Suprapubic skin (tissue), 4 donors: ENCODE measurements at regions not wholly inside any gene's neighbourhood (a gene's known extent, or its start where the extent isn't known, plus 50 kb on each side); places are given as distances from the start of the nearest gene placed in this dataset.

ENCODE experiments used
- DNase-seq, 2 donors: peaks; one replicate each; pipeline ENCODE4 v3.0.0-alpha.2; 2019; ENCODE audit warnings: low spot score in 2 of 2
- H3K27ac ChIP-seq: fragments of 200-600 bp; sonication (generic); one replicate; pipeline ENCODE4 v1.5.1; 2019
- H3K27me3 ChIP-seq: fragments of 200-600 bp; sonication (generic); one replicate; pipeline ENCODE4 v1.5.1; 2019
- H3K36me3 ChIP-seq: fragments of 200-600 bp; sonication (generic); one replicate; pipeline ENCODE4 v1.5.1; 2019
- H3K4me1 ChIP-seq: fragments of 200-600 bp; sonication (generic); one replicate; pipeline ENCODE4 v1.5.1; 2019
- H3K4me3 ChIP-seq: fragments of 200-600 bp; sonication (generic); one replicate; pipeline ENCODE4 v1.5.1; 2019; ENCODE audit warnings: mild to moderate bottlenecking
- H3K9me3 ChIP-seq: fragments of 200-600 bp; sonication (generic); one replicate; pipeline ENCODE4 v1.5.1; 2019
- CTCF ChIP-seq, 2 donors: fragments of 200-600 bp in 1 of 2; fragments of 450-650 bp in 1 of 2; sonication (generic) in 1 of 2; IDR thresholded peaks; one replicate each; pipeline ENCODE4 v1.5.1; 2016 to 2019; ENCODE audit warnings: antibody characterized with exemption in 2 of 2, mild to moderate bottlenecking in 1 of 2, moderate library complexity in 1 of 2
- EP300 ChIP-seq: sonication (generic); formaldehyde crosslinking; IDR thresholded peaks from one replicate; pipeline ENCODE4 v1.6.1; 2017; ENCODE audit warnings: antibody characterized with exemption
- POLR2A ChIP-seq, 2 donors: fragments of 450-650 bp; IDR thresholded peaks; one replicate each; pipeline ENCODE4 v1.6.1; 2017; ENCODE audit warnings: antibody characterized with exemption in 2 of 2, mild to moderate bottlenecking in 2 of 2, moderate library complexity in 2 of 2
- POLR2AphosphoS5 ChIP-seq, 3 donors: sonication (generic); formaldehyde crosslinking; IDR thresholded peaks; one replicate each; pipeline ENCODE4 v1.6.1; 2017; ENCODE audit warnings: antibody characterized with exemption in 3 of 3
- WGBS: methylation state at CpG from one replicate; pipeline ENCODE4 v1.1.5; 2018; 5-methylcytosine and 5-hydroxymethylcytosine counted together

- Histone ChIP-seq H3K27me3 (no peaks in the 10 kb centered on the region), H3K9me3 (no peaks in the 10 kb centered on the region), H3K4me3 (no peak overlapping the region), H3K36me3 (no peaks in the 10 kb centered on the region), H3K27ac (no peak overlapping the region), H3K4me1 (no peaks in the 10 kb centered on the region)
- TF ChIP-seq POLR2A (IDR thresholded peaks at IDR 0.05) (no peak), POLR2AphosphoS5 (IDR thresholded peaks at IDR 0.05) (no peak), CTCF (IDR thresholded peaks at IDR 0.05) (no peak), EP300 (no peak)
- WGBS, result 38% methylated on average over 1 of the region's 1 CpG
- DNase-seq, result no peak
Measured at GRCh38 chr17:63173903-63174302, 207.9 kb downstream of the TANC2 start.

GRCh38 chr17:63178530-63178929 lies 212.5 kb downstream of the TANC2 start:
- WGBS, result 65% methylated on average over 2 of the region's 2 CpGs
- Histone ChIP-seq H3K27me3 (no peaks in the 10 kb centered on the region), H3K36me3 (no peaks in the 10 kb centered on the region), H3K27ac (no peak overlapping the region), H3K4me3 (no peak overlapping the region), H3K9me3 (no peaks in the 10 kb centered on the region), H3K4me1 (no peaks in the 10 kb centered on the region)
- no peak for DNase-seq
- TF ChIP-seq CTCF (IDR thresholded peaks at IDR 0.05), result no peak

GRCh38 chr17:63181856-63182255 lies 215.8 kb downstream of the TANC2 start:
- no peak overlapping the region for H3K27ac ChIP-seq
- no peak for DNase-seq
- H3K4me3 ChIP-seq, result no peak overlapping the region
- H3K9me3 ChIP-seq, result no peaks in the 10 kb centered on the region
- H3K36me3 ChIP-seq, result no peaks in the 10 kb centered on the region
- no peaks in the 10 kb centered on the region for H3K27me3 ChIP-seq
- TF ChIP-seq EP300 (no peak), POLR2A (IDR thresholded peaks at IDR 0.05) (no peak), CTCF (IDR thresholded peaks at IDR 0.05) (no peak), POLR2AphosphoS5 (IDR thresholded peaks at IDR 0.05) (no peak)
- no peaks in the 10 kb centered on the region for H3K4me1 ChIP-seq
- 98% methylated on average over 6 of the region's 6 CpGs for WGBS

- TF ChIP-seq POLR2AphosphoS5 (IDR thresholded peaks at IDR 0.05) (no peak), CTCF (IDR thresholded peaks at IDR 0.05) (no peak), POLR2A (IDR thresholded peaks at IDR 0.05) (no peak), EP300 (no peak)
- DNase-seq, result no peak
- H3K9me3 ChIP-seq, result no peaks in the 10 kb centered on the region
- no peaks in the 10 kb centered on the region for H3K36me3 ChIP-seq
- no peak overlapping the region for H3K4me3 ChIP-seq
- no peaks in the 10 kb centered on the region for H3K27me3 ChIP-seq
- H3K27ac ChIP-seq, result no peak overlapping the region
- H3K4me1 ChIP-seq, result no peaks in the 10 kb centered on the region
Measured at GRCh38 chr17:63185420-63185819, 219.4 kb downstream of the TANC2 start.

- no peaks in the 10 kb centered on the region for H3K36me3 ChIP-seq
- no peak overlapping the region for H3K27ac ChIP-seq
- no peaks in the 10 kb centered on the region for H3K4me1 ChIP-seq
Measured at GRCh38 chr17:63189082-63189481, 223.0 kb downstream of the TANC2 start.

More at GRCh38 chr17:63189082-63189481, 223.0 kb downstream of the TANC2 start:
- TF ChIP-seq POLR2A (IDR thresholded peaks at IDR 0.05) (no peak), POLR2AphosphoS5 (IDR thresholded peaks at IDR 0.05) (no peak), EP300 (no peak), CTCF (IDR thresholded peaks at IDR 0.05) (no peak)
- no peak overlapping the region for H3K4me3 ChIP-seq
- no peaks in the 10 kb centered on the region for H3K9me3 ChIP-seq
- no peaks in the 10 kb centered on the region for H3K27me3 ChIP-seq
- no peak for DNase-seq
